Tibial nerve (tissue), 4 donors: ENCODE measurements at regions not wholly inside any gene's neighbourhood (a gene's known extent, or its start where the extent isn't known, plus 50 kb on each side); places are given as distances from the start of the nearest gene placed in this dataset.

Source experiments
- DNase-seq, 2 donors: peaks; one replicate each; pipeline ENCODE4 v3.0.0-alpha.2; 2019; ENCODE audit warnings: low spot score in 2 of 2
- H3K27ac ChIP-seq, 4 donors: fragments of 200-600 bp; sonication (generic) in 3 of 4; one replicate each; pipeline ENCODE4 v1.5.1; 2017 to 2019; ENCODE audit warnings: mild to moderate bottlenecking in 1 of 4
- H3K27me3 ChIP-seq, 2 donors: fragments of 200-600 bp; sonication (generic) in 1 of 2; one replicate each; pipeline versions ENCODE4 v1.5.1 to v1.6.0; 2017 to 2019
- H3K36me3 ChIP-seq, 3 donors: fragments of 200-600 bp; sonication (generic); one replicate each; pipeline ENCODE4 v1.5.1; 2018 to 2019
- H3K4me1 ChIP-seq, 4 donors: fragments of 200-600 bp; sonication (generic) in 3 of 4; one replicate each; pipeline ENCODE4 v1.5.1; 2017 to 2019
- H3K4me3 ChIP-seq, 4 donors: fragments of 200-600 bp; sonication (generic) in 3 of 4; one replicate each; pipeline ENCODE4 v1.5.1; 2017 to 2019; ENCODE audit warnings: mild to moderate bottlenecking in 1 of 4, moderate library complexity in 1 of 4
- H3K9me3 ChIP-seq, 4 donors: fragments of 200-600 bp; sonication (generic) in 3 of 4; one replicate each; pipeline ENCODE4 v1.5.1; 2017 to 2019
- CTCF ChIP-seq, 5 experiments: fragments of 200-600 bp in 3 of 5; fragments of 450-650 bp in 2 of 5; sonication (generic) in 3 of 5; IDR thresholded peaks; one replicate each; pipeline ENCODE4 v1.5.1; 2016 to 2019; ENCODE audit warnings: antibody characterized with exemption in 5 of 5, mild to moderate bottlenecking in 3 of 5, moderate library complexity in 2 of 5
- EP300 ChIP-seq, 2 donors: sonication (generic); formaldehyde crosslinking; IDR thresholded peaks; one replicate each; pipeline ENCODE4 v1.6.1; 2017; ENCODE audit warnings: antibody characterized with exemption in 2 of 2, mild to moderate bottlenecking in 1 of 2
- POLR2A ChIP-seq, 2 donors: fragments of 450-650 bp; IDR thresholded peaks; one replicate each; pipeline ENCODE4 v1.6.1; 2017; ENCODE audit warnings: antibody characterized with exemption in 2 of 2, mild to moderate bottlenecking in 2 of 2, moderate library complexity in 2 of 2
- WGBS, 2 donors: methylation state at CpG; one replicate each; pipeline ENCODE4 v1.1.5; 2018; 5-methylcytosine and 5-hydroxymethylcytosine counted together

DNA sequence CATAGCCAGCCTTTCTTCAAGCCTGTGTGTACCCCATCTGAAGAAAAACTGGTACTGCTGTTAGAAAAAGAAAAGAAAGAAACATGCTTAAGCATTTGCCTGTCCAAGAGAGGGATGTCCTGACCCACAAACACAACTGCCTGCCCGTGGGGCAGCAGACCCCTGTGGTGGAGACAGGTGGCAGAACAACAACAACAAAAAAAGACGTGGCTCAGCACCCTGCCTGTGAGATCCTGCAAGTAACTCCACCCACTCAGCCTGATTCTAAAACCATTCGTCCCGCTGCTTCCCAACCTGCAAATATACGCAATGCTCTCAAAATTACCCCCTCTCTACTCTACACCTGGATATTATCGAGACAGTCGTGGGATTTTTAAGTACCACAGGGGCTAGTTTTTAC, 64.9 kb upstream of the ZDHHC17 start:
- Histone ChIP-seq H3K27me3 (no peaks in the 10 kb centered on the region), H3K4me1 (no peaks in the 10 kb centered on the region), H3K9me3 (no peaks in the 10 kb centered on the region), H3K27ac (no peak overlapping the region), H3K36me3 (no peaks in the 10 kb centered on the region), H3K4me3 (no peak overlapping the region)
- TF ChIP-seq EP300 (IDR thresholded peaks at IDR 0.05) (no peak), POLR2A (IDR thresholded peaks at IDR 0.05) (no peak), CTCF (IDR thresholded peaks at IDR 0.05) (no peak)
- WGBS, 2 donors, result 56 to 57% methylated on average over 7 of the region's 7 CpGs
- no peak for DNase-seq

DNA sequence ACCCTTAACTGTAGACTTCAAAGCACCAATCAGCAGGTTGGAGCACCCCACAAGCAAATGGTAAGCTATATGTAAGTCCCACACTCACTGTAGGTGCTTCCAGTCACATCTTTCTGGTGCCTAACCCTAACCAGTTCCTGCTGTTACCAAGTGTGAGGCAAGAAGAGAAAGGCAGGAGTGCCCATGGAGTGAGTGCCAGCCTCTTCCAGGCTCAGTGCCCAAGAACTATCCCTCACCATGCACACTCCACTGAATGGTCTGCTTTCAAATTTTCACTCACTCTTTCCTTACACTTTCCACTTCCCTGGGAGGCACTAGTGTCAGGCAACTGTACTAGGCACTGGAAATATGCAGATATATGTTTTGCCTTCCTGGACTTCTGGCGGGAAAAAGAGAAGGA, 62.2 kb upstream of the ZDHHC17 start:
- Histone ChIP-seq H3K4me1 (peaks cover 0 to 7% (median 0%) of the 10 kb centered on the region in 4 donors), H3K27ac (no peak overlapping the region), H3K9me3 (no peaks in the 10 kb centered on the region), H3K27me3 (no peaks in the 10 kb centered on the region), H3K36me3 (no peaks in the 10 kb centered on the region), H3K4me3 (no peak overlapping the region)
- TF ChIP-seq EP300 (IDR thresholded peaks at IDR 0.05), result no peak
- 69 to 91% methylated on average over 1 of the region's 1 CpG for WGBS, 2 donors
- no peak for DNase-seq

GRCh38 chr12:76702946-76703345, 61.0 kb upstream of the ZDHHC17 start:
- Histone ChIP-seq H3K9me3 (no peaks in the 10 kb centered on the region), H3K27me3 (no peaks in the 10 kb centered on the region), H3K4me1 (peaks cover 0 to 7% (median 0%) of the 10 kb centered on the region in 4 donors), H3K36me3 (no peaks in the 10 kb centered on the region), H3K27ac (no peak overlapping the region), H3K4me3 (no peak overlapping the region)
- no peak for DNase-seq
- WGBS, 2 donors, result 91 to 92% methylated on average over 4 of the region's 4 CpGs
- no peak for TF ChIP-seq EP300 (IDR thresholded peaks at IDR 0.05)
- TF ChIP-seq POLR2A (IDR thresholded peaks at IDR 0.05), result no peak
- no peak for TF ChIP-seq CTCF (IDR thresholded peaks at IDR 0.05)

GRCh38 chr12:76704693-76705092, 59.2 kb upstream of the ZDHHC17 start:
- Histone ChIP-seq H3K9me3 (no peaks in the 10 kb centered on the region), H3K27ac (peak overlapping the region in 1 of 4 donors; percentile 3), H3K27me3 (no peaks in the 10 kb centered on the region), H3K4me3 (no peak overlapping the region), H3K36me3 (no peaks in the 10 kb centered on the region), H3K4me1 (peaks cover 0 to 7% (median 0%) of the 10 kb centered on the region in 4 donors)
- whole genome bisulfite sequencing, 2 donors, result 94 to 98% methylated on average over 2 of the region's 2 CpGs
- no peak for DNase-seq
- TF ChIP-seq EP300 (IDR thresholded peaks at IDR 0.05), result no peak
- no peak for TF ChIP-seq CTCF (IDR thresholded peaks at IDR 0.05)
- no peak for TF ChIP-seq POLR2A (IDR thresholded peaks at IDR 0.05)

GRCh38 chr12:76706101-76706500, 57.8 kb upstream of the ZDHHC17 start:
- TF ChIP-seq CTCF (IDR thresholded peaks at IDR 0.05) (no peak), POLR2A (IDR thresholded peaks at IDR 0.05) (no peak), EP300 (IDR thresholded peaks at IDR 0.05) (no peak)
- no peak for DNase-seq

GRCh38 chr12:76706761-76707160, 57.2 kb upstream of the ZDHHC17 start:
- H3K27me3 ChIP-seq, result no peaks in the 10 kb centered on the region
- TF ChIP-seq CTCF (IDR thresholded peaks at IDR 0.05) (no peak), EP300 (IDR thresholded peaks at IDR 0.05) (no peak), POLR2A (IDR thresholded peaks at IDR 0.05) (no peak)
- H3K4me1 ChIP-seq, result peaks cover 0 to 7% (median 0%) of the 10 kb centered on the region in 4 donors
- DNase-seq, result no peak
- peak overlapping the region in 1 of 4 donors; percentile 1 for H3K27ac ChIP-seq
- H3K36me3 ChIP-seq, result no peaks in the 10 kb centered on the region
- H3K4me3 ChIP-seq, result no peak overlapping the region
- no peaks in the 10 kb centered on the region for H3K9me3 ChIP-seq

More at GRCh38 chr12:76706101-76706500, 57.8 kb upstream of the ZDHHC17 start:
- Histone ChIP-seq H3K9me3 (no peaks in the 10 kb centered on the region), H3K4me1 (peaks cover 0 to 7% (median 0%) of the 10 kb centered on the region in 4 donors), H3K27ac (no peak overlapping the region), H3K27me3 (no peaks in the 10 kb centered on the region), H3K4me3 (no peak overlapping the region), H3K36me3 (no peaks in the 10 kb centered on the region)
